Panc1 (cell line): ENCODE measurements at regions not wholly inside any gene's neighbourhood (a gene's known extent, or its start where the extent isn't known, plus 50 kb on each side); places are given as distances from the start of the nearest gene placed in this dataset.

Source experiments
- ATAC-seq: fragments of 200-7000 bp; cut with Tn5 transposase; 2 replicates; pipeline ENCODE4 v1.9.1; 2020; ENCODE audit warnings: mild to moderate bottlenecking, moderate library complexity
- BruUV-seq: library from RNA; stranded (reverse); fragments of 400-500 nt; replicated peaks from 2 replicates; lab custom pipeline; 2021; lab: Mats Ljungman, UMichigan
- CTCF ChIA-PET: fragments of 300-600 bp; sonication (Branson Sonifier 250); formaldehyde crosslinking; loops from one replicate; lab custom pipeline; 2022; ENCODE audit warnings: antibody characterized with exemption; lab: Charles Lee
- POLR2A ChIA-PET: fragments of 300-600 bp; sonication (Branson Sonifier 250); formaldehyde crosslinking; loops from one replicate; lab custom pipeline; 2022; ENCODE audit warnings: antibody characterized with exemption; lab: Charles Lee
- DNase-seq: peaks from one replicate; pipeline ENCODE4 v3.0.0-alpha.2; 2010; ENCODE audit warnings: low read depth, low spot score
- H3K27ac ChIP-seq: 2 replicates; pipeline ENCODE4 v1.5.1; 2011; ENCODE audit warnings: mild to moderate bottlenecking, low read length, inconsistent platforms
- H3K27me3 ChIP-seq: fragments of 200-500 bp; sonication (Bioruptor generic); 2 replicates; pipeline ENCODE4 v1.6.0; 2014; ENCODE audit warnings: low read length, inconsistent platforms; ENCODE audit not compliant: control insufficient read depth, insufficient read depth
- H3K36me3 ChIP-seq: fragments of 200-500 bp; sonication (Bioruptor generic); 2 replicates; pipeline ENCODE4 v1.5.1; 2014; ENCODE audit warnings: inconsistent platforms, mild to moderate bottlenecking, low read length, moderate library complexity; ENCODE audit not compliant: control insufficient read depth, insufficient read depth
- H3K4me1 ChIP-seq: 2 replicates; pipeline ENCODE4 v1.5.1; 2011; ENCODE audit warnings: inconsistent platforms, mild to moderate bottlenecking, low read length, moderate library complexity; ENCODE audit not compliant: control insufficient read depth, insufficient read depth
- H3K4me3 ChIP-seq, 2 experiments: 2 replicates each; pipeline ENCODE4 v1.5.1; 2011 to 2012; ENCODE audit warnings: low read depth in 2 of 2, low read length in 2 of 2, mild to moderate bottlenecking in 2 of 2, inconsistent platforms in 1 of 2, moderate library complexity in 1 of 2
- H3K9me3 ChIP-seq: fragments of 200-500 bp; sonication (Bioruptor generic); 2 replicates; pipeline ENCODE4 v1.5.1; 2014; ENCODE audit warnings: low read depth, mild to moderate bottlenecking, inconsistent platforms, low read length, moderate library complexity; ENCODE audit not compliant: control insufficient read depth, insufficient read depth
- CTCF ChIP-seq: fragments of 450-650 bp; IDR thresholded peaks from 2 replicates; pipeline ENCODE4 v1.5.1; 2017; ENCODE audit warnings: mild to moderate bottlenecking
- POLR2AphosphoS5 ChIP-seq: IDR thresholded peaks from 2 replicates; pipeline ENCODE4 v1.6.1; 2012; ENCODE audit warnings: mild to moderate bottlenecking, low read depth, low read length, moderate library complexity
- SIN3A ChIP-seq: IDR thresholded peaks from 2 replicates; pipeline ENCODE4 v1.6.1; 2012; ENCODE audit warnings: low read depth, mild to moderate bottlenecking, low read length, moderate library complexity, borderline replicate concordance; ENCODE audit not compliant: insufficient read depth
- TCF7L2 ChIP-seq: IDR thresholded peaks from 2 replicates; pipeline ENCODE4 v1.6.1; 2011; ENCODE audit warnings: mild to moderate bottlenecking, low read depth, low read length, inconsistent platforms
- in situ Hi-C: cut with HindIII; loops from 2 replicates; pipeline ENCODE4 v1.10.0; 2016; ENCODE audit warnings: low sequenced_read_pairs, low pct_unique_long_range_greater_than_20kb
- intact Hi-C: fragments of 100-400 bp; cut with micrococcal nuclease; formaldehyde crosslinking; loops from one replicate; pipeline ENCODE4 v1.10.0; 2022; ENCODE audit not compliant: unreplicated experiment
- TF ChIP-seq, protein P1 (sequence below), 2 experiments: IDR thresholded peaks; 2 replicates each; pipeline ENCODE4 v1.6.1; 2011 to 2012; ENCODE audit warnings: low read depth in 2 of 2, control low read depth in 1 of 2, low read length in 1 of 2, mild to moderate bottlenecking in 1 of 2, moderate library complexity in 1 of 2; ENCODE audit not compliant: insufficient read depth in 1 of 2

DNA sequence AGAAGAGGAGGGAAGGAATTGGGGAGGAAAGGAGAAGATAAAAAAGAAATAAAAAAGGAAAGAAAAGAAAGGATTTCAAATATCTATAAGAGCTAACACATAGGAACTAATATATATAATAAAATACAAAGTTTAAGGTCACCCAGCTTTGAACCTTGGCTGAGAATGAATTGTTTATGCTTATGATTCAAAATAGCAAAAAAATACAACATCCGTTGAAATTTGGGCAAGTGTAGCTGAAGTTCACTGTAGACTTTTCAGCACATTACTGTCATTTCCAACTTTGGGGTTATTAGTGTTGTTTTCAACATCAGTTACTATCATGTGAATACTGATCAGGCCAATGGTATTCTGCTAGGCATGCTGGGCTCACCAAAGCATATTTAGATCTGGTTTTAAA, 395.2 kb upstream of the INTU start:
- POLR2A ChIA-PET: no interaction called here

GRCh38 chr4:127238956-127239475, 393.7 kb upstream of the INTU start:
- POLR2A ChIA-PET: no interaction called here
- Histone ChIP-seq H3K27me3 (no peaks in the 10 kb centered on the region), H3K4me1 (no peaks in the 10 kb centered on the region), H3K27ac (no peak overlapping the region), H3K4me3 (no peak overlapping the region), H3K9me3 (no peaks in the 10 kb centered on the region; the same call in 1 of the 2 replicates), H3K36me3 (no peaks in the 10 kb centered on the region)
- DNase-seq: no peak
- CTCF ChIA-PET: no interaction called here
- intact Hi-C loops (no loop called here), in situ Hi-C loops (no loop called here)
- no peak for ATAC-seq
- no peak for TF ChIP-seq POLR2AphosphoS5
- TF ChIP-seq TCF7L2: no peak
- TF ChIP-seq, protein P1, sequence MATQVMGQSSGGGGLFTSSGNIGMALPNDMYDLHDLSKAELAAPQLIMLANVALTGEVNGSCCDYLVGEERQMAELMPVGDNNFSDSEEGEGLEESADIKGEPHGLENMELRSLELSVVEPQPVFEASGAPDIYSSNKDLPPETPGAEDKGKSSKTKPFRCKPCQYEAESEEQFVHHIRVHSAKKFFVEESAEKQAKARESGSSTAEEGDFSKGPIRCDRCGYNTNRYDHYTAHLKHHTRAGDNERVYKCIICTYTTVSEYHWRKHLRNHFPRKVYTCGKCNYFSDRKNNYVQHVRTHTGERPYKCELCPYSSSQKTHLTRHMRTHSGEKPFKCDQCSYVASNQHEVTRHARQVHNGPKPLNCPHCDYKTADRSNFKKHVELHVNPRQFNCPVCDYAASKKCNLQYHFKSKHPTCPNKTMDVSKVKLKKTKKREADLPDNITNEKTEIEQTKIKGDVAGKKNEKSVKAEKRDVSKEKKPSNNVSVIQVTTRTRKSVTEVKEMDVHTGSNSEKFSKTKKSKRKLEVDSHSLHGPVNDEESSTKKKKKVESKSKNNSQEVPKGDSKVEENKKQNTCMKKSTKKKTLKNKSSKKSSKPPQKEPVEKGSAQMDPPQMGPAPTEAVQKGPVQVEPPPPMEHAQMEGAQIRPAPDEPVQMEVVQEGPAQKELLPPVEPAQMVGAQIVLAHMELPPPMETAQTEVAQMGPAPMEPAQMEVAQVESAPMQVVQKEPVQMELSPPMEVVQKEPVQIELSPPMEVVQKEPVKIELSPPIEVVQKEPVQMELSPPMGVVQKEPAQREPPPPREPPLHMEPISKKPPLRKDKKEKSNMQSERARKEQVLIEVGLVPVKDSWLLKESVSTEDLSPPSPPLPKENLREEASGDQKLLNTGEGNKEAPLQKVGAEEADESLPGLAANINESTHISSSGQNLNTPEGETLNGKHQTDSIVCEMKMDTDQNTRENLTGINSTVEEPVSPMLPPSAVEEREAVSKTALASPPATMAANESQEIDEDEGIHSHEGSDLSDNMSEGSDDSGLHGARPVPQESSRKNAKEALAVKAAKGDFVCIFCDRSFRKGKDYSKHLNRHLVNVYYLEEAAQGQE (IDR thresholded peaks at IDR 0.05; ENCODE audit: insufficient read depth in 1 of 2, low read depth in 2 of 2, low read length in 1 of 2): no peak
- no peak for TF ChIP-seq CTCF
- TF ChIP-seq SIN3A: no peak
- no TSS peak for BruUV-seq

More for the DNA sequence above, 395.2 kb upstream of the INTU start:
- ATAC-seq: no peak
- Histone ChIP-seq H3K4me3 (no peak overlapping the region), H3K36me3 (no peaks in the 10 kb centered on the region), H3K27ac (no peak overlapping the region), H3K27me3 (no peaks in the 10 kb centered on the region), H3K9me3 (no peaks in the 10 kb centered on the region; the same call in 1 of the 2 replicates), H3K4me1 (no peaks in the 10 kb centered on the region)
- BruUV-seq: no TSS peak
- no peak for DNase-seq
- CTCF ChIA-PET: no interaction called here
- TF ChIP-seq TCF7L2 (no peak), CTCF (no peak), POLR2AphosphoS5 (no peak), SIN3A (no peak)
- TF ChIP-seq, protein P1 (IDR thresholded peaks at IDR 0.05; ENCODE audit: insufficient read depth in 1 of 2, low read depth in 2 of 2, low read length in 1 of 2): no peak
- in situ Hi-C loops (no loop called here), intact Hi-C loops (no loop called here)
